GM12878 (cell line): ENCODE measurements at regions not wholly inside any gene's neighbourhood (a gene's known extent, or its start where the extent isn't known, plus 50 kb on each side); places are given as distances from the start of the nearest gene placed in this dataset.

Experiments
- ATAC-seq: fragments of 200-7000 bp; cut with Tn5 transposase; 3 replicates; pipeline ENCODE4 v1.9.1; 2020; ENCODE audit warnings: mild to moderate bottlenecking, moderate library complexity
- BruUV-seq: library from RNA; stranded (reverse); fragments of 400-500 nt; replicated peaks from 2 replicates; lab custom pipeline; 2021; lab: Mats Ljungman, UMichigan
- CTCF ChIA-PET: fragments of 300-600 bp; sonication (Branson Sonifier 250); formaldehyde crosslinking; extraction: SDS; loops from one replicate; lab custom pipeline; 2021; ENCODE audit warnings: inconsistent platforms; lab: Yijun Ruan, JAX
- POLR2A ChIA-PET: fragments of 350-600 bp; formaldehyde crosslinking; extraction: SDS; loops from one replicate; lab custom pipeline; 2021; ENCODE audit warnings: inconsistent platforms; lab: Charles Lee
- RAD21 ChIA-PET: fragments of 300-600 bp; sonication (Branson Sonifier 250); formaldehyde crosslinking; loops from one replicate; lab custom pipeline; 2023; ENCODE audit warnings: antibody characterized with exemption; ENCODE audit not compliant: unreplicated experiment; lab: Charles Lee
- SMC1A ChIA-PET: fragments of 300-600 bp; sonication (Branson Sonifier 250); formaldehyde crosslinking; loops from one replicate; lab custom pipeline; 2023; ENCODE audit not compliant: unreplicated experiment, uncharacterized antibody; lab: Charles Lee
- DNase-seq: peaks from one replicate; pipeline ENCODE4 v3.0.0-alpha.2; 2011; ENCODE audit warnings: low read depth, low spot score
- FAIRE-seq: peaks from 3 replicates; lab custom pipeline; 2011; peaks lifted over from hg19 to GRCh38; lab: Jason Lieb, UNC
- H2AFZ ChIP-seq: 2 replicates; pipeline ENCODE4 v1.6.0; 2011; ENCODE audit warnings: low read depth, low read length, control low read depth; ENCODE audit not compliant: control insufficient read depth
- H3K27ac ChIP-seq: 2 replicates; pipeline ENCODE4 v1.5.1; 2011; ENCODE audit warnings: control low read depth; ENCODE audit not compliant: control insufficient read depth, insufficient read depth
- H3K27me3 ChIP-seq, 2 experiments: replicated peaks in 1 of 2; 2 replicates each; pipeline versions ENCODE4 v1.6.0 to v1.6.1; 2011; ENCODE audit warnings: low read length in 1 of 2; ENCODE audit not compliant: control insufficient read depth in 2 of 2, insufficient read depth in 2 of 2
- H3K36me3 ChIP-seq, 2 experiments: 2 replicates each; pipeline ENCODE4 v1.5.1; 2011; ENCODE audit warnings: low read length in 1 of 2; ENCODE audit not compliant: control insufficient read depth in 2 of 2, insufficient read depth in 2 of 2
- H3K4me1 ChIP-seq: 2 replicates; pipeline ENCODE4 v1.6.1; 2011; ENCODE audit warnings: mild to moderate bottlenecking, low read length, moderate library complexity, mixed read lengths; ENCODE audit not compliant: control insufficient read depth, insufficient read depth
- H3K4me2 ChIP-seq: 2 replicates; pipeline ENCODE4 v1.6.0; 2011; ENCODE audit warnings: control low read depth; ENCODE audit not compliant: control insufficient read depth, insufficient read depth
- H3K4me3 ChIP-seq: fragments of 200-600 bp; sonication (generic); 2 replicates; pipeline ENCODE4 v1.5.1; 2016
- H3K79me2 ChIP-seq: 2 replicates; pipeline ENCODE4 v1.6.0; 2011; ENCODE audit warnings: low read length; ENCODE audit not compliant: control insufficient read depth, insufficient read depth
- H3K9ac ChIP-seq: 2 replicates; pipeline ENCODE4 v1.8.0; 2011; ENCODE audit warnings: low read length, control low read depth, mixed read lengths; ENCODE audit not compliant: control insufficient read depth, insufficient read depth
- H3K9me3 ChIP-seq: replicated peaks from 3 replicates; pipeline ENCODE4 v1.5.1; 2011; ENCODE audit warnings: mild to moderate bottlenecking, low read length; ENCODE audit not compliant: control insufficient read depth, insufficient read depth
- H4K20me1 ChIP-seq: 2 replicates; pipeline ENCODE4 v1.6.0; 2011; ENCODE audit not compliant: control insufficient read depth, insufficient read depth
- GATAD2B ChIP-seq: fragments of 450-650 bp; conservative IDR thresholded peaks from 2 replicates; pipeline ENCODE4 v1.6.1; 2017; ENCODE audit warnings: low read depth, mild to moderate bottlenecking, moderate library complexity
- PAX5 ChIP-seq: IDR thresholded peaks from 2 replicates; pipeline ENCODE4 v1.6.1; 2011; ENCODE audit warnings: low read depth, low read length, borderline replicate concordance
- POLR2A ChIP-seq: IDR thresholded peaks from 2 replicates; pipeline ENCODE4 v1.6.1; 2011; ENCODE audit warnings: low read depth, mild to moderate bottlenecking, low read length
- RBBP5 ChIP-seq: fragments of 200-600 bp; sonication (generic); conservative IDR thresholded peaks from 2 replicates; pipeline ENCODE4 v1.6.1; 2016
- WGBS: methylation state at CpG from one replicate; pipeline ENCODE4 v1.1.6; 2016; ENCODE audit warnings: low lambda C conversion rate; ENCODE audit not compliant: insufficient replicate concordance, insufficient coverage; ENCODE audit errors: missing lambda C conversion rate; 5-methylcytosine and 5-hydroxymethylcytosine counted together
- in situ Hi-C: fragments of 300-500 bp; cut with MboI; formaldehyde crosslinking; loops from 9 replicates; pipeline ENCODE4 v1.14.3; 2018; ENCODE audit warnings: mixed read lengths
- intact Hi-C: fragments of 100-400 bp; cut with micrococcal nuclease; formaldehyde crosslinking; loops from one replicate; pipeline ENCODE4 v1.14.2; 2022; ENCODE audit not compliant: unreplicated experiment

DNA sequence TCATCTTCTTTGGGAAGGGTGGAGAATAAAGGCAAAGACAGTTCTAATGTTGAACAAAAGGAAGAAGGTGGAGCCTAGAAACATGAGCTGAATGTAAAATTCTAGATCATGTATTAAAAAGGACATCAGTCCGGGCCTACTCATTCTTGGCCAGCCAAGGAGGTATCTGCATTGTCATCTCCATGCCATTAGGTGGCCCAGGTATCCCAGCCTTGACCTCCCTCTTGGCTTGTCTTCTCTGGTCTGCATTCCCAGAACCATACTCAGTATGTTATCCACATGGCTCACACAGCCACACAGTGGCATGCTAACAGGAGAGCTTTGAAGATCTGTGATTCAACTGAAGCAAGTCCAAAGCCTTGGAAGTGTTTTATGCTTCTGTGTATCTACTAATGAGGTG, 369.8 kb upstream of the KAZN start:
- H3K79me2 ChIP-seq = no peaks in the 10 kb centered on the region
- H3K4me1 ChIP-seq = no peaks in the 10 kb centered on the region
- intact Hi-C loops (no loop called here), in situ Hi-C loops (no loop called here)
- no peaks in the 10 kb centered on the region for H3K9me3 ChIP-seq
- ChIA-PET POLR2A (no interaction called here), RAD21 (no interaction called here)
- no peak overlapping the region for H2AFZ ChIP-seq
- no peaks in the 10 kb centered on the region for H4K20me1 ChIP-seq
- TF ChIP-seq GATAD2B (no peak), PAX5 (no peak), RBBP5 (no peak)
- TF ChIP-seq, all 136 proteins: peak for 0
- no TSS peak for BruUV-seq
- ATAC-seq (no peak), FAIRE-seq (no peak), DNase-seq (no peak)
- Histone ChIP-seq H3K4me3 (no peak overlapping the region), H3K4me2 (no peak overlapping the region), H3K27me3 (no peaks in the 10 kb centered on the region), H3K36me3 (no peaks in the 10 kb centered on the region), H3K27ac (no peak overlapping the region), H3K9ac (no peak overlapping the region)
- CTCF ChIA-PET = no interaction called here
- WGBS = 0% methylated on average over 1 of the region's 1 CpG
- SMC1A ChIA-PET = no interaction called here

DNA sequence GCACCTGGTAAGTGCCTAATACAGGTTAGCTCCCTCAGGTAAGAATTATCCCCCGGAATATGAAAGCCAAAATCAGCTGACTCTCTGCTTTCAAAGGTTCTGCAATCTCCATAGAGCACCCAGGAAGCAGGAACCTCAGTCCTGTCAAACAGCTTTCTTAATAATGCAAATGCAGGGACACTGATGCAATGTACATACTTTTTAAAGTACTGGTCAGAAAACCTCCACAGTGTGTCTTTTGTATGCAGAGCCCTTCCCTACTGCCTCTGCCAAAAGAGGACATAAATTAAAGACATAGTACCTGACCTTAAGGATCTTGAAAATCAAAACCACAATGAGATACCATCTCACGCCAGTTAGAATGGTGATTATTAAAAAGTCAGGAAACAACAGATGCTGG, 365.0 kb upstream of the KAZN start:
- Histone ChIP-seq H3K9ac (no peak overlapping the region), H3K9me3 (no peaks in the 10 kb centered on the region), H3K36me3 (no peaks in the 10 kb centered on the region), H3K4me1 (no peaks in the 10 kb centered on the region), H3K4me2 (no peak overlapping the region), H3K27me3 (no peaks in the 10 kb centered on the region), H3K4me3 (no peak overlapping the region), H3K27ac (no peak overlapping the region), H3K79me2 (no peaks in the 10 kb centered on the region), H2AFZ (no peak overlapping the region), H4K20me1 (no peaks in the 10 kb centered on the region)
- ChIA-PET CTCF (no interaction called here), RAD21 (no interaction called here), POLR2A (no interaction called here), SMC1A (no interaction called here)
- no peak for ATAC-seq
- no TSS peak for BruUV-seq
- intact Hi-C loops (no loop called here), in situ Hi-C loops (no loop called here)
- no peak for FAIRE-seq
- TF ChIP-seq POLR2A = no peak
- WGBS = 3% methylated on average over 2 of the region's 2 CpGs
- no peak for DNase-seq
